Fibroblast of peridontal ligament (primary cell): ENCODE measurements at regions not wholly inside any gene's neighbourhood (a gene's known extent, or its start where the extent isn't known, plus 50 kb on each side); places are given as distances from the start of the nearest gene placed in this dataset.
"Not testable (repeated sequence)": the region's sequence is repeated elsewhere in the genome, so short reads cannot be mapped to it uniquely, and the experiment has no call there.

ENCODE experiments used
- DNase-seq: peaks from one replicate; pipeline ENCODE4 v3.0.0-alpha.2; 2010; ENCODE audit errors: extremely low read depth

GRCh38 chrX:40788698-40789097 lies 53.4 kb upstream of the MED14 start:
- DNase-seq: not testable (repeated sequence)

DNA sequence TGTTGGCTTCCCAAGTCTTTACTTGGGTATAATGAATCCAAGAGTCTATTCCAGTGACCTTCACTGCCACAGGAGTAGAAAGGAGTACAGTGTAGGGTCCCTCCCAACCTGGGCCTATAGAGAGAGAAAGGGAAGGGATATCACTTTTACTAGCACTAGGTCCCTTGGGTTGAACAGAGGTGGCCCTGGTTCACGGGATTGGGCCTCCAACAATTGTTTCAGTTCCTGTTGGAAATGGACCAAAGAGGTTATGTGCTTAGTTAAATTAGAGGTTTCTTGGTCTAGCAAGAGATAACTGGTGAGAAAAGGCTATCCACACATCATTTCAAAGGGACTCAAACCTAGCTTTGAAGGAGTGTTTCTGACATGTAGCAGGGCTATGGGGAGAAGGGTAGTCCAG lies 57.1 kb upstream of the MED14 start:
- no peak for DNase-seq

DNA sequence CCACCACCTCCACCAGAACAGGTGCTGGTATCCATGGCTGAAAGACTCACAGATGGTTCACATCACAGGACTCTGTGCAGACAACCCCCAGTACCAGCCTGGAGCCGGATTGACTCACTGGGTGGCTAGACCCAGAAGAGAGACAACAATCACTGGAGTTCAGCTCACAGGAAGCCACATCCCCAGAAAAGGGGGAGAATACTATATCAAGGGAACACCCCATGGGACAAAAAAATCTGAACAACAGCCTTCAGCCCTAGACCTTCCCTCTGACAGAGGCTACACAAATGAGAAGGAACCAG lies 59.4 kb upstream of the MED14 start:
- DNase-seq: not testable (repeated sequence)

- DNase-seq: not testable (repeated sequence)
Measured at GRCh38 chrX:40799745-40800144, 64.4 kb upstream of the MED14 start.

DNA sequence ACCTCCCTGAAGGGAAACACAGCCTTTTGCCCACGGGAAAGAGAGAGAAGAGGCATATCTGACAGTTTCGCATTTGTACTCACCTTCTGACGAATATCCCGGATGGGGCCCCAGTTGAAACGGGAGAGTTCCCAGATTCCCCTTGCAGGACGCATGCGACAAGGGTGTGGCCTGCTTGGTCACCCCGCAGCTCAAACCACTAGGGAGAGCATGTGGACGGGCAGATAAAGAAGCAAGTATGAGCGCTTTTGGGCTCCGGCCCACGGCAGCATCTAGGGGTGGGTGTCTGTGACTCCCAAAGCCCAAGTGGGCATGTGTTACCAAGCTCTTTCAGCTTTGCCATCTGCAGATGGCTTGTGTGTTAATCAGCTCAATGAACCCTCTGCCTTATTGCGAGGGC lies 70.1 kb upstream of the MED14 start:
- DNase-seq: no peak

DNA sequence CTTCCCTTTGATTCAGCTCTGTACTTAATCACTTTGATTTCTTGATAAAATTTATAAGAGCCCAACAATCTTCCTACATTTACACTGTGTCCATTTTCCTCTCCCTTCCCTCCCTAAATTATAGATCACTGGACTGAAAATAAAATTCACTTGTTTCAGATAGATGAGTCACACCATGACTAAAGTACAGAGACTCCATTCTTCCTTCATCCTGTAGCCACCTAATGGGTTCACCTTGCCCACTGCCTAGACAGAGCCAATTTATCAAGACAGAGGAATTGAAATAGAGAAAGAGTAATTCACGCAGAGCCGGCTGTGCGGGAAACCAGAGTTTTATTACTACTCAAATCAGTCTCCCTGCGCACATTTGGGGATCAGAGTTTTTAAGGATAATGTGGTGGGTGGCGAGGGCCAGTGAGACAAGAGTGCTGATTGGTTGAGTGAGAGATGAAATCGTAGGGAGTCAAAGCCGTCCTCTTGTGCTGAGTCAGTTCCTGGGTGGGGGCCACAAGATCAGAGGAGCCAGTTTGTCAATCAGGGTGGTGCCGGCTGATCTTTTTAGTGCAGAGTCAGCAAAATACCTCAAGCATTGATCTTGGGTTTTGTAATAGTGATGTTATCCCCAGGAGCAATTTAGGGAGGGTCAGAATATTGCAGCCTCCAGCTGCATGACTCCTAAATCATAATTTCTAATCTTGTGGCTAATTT lies 71.3 kb upstream of the MED14 start:
- DNase-seq: peak; percentile 37

DNA sequence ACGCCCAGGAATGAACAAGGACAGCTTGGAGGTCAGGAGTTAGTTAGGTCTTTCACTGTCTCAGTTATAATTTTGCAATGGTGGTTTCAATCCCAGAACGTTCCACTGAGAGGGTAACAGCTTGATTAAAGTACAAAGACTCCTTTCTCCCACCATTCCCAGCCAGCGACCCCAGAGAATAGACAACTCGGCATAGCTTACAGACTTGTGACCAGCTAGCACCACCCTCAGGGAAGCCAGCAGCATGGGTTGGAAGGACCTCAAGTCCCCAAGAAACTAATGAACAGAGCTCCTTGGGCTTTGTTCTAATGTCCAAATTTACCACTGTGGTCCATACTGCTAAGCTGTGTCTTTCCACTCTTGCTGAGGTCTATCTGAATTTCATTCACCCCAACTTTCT lies 72.0 kb upstream of the MED14 start:
- DNase-seq: no peak

GRCh38 chrX:40808203-40808602 lies 72.9 kb upstream of the MED14 start:
- DNase-seq: no peak

DNA sequence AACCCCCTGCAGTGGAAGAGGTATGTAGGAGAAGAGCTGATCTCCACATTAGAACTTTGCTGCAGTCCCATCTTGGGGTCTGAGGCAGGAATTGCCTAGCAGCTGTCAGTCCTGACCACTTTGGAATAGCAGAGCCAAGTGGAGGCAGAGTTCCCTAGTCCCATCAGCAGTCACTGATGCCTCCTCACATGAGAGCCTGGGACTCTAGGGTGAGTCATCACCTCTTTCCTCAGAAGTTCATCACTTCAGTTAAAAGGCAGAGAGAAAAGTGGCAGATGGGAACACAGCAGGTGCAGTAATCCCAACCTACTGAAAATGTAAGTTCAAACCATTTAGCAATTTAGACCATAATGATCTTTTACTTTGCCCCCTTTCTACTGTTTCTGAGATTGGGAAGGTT lies 73.9 kb upstream of the MED14 start:
- DNase-seq: no peak

- not testable (repeated sequence) for DNase-seq
Measured at GRCh38 chrX:40815045-40815444, 79.7 kb upstream of the MED14 start.

DNA sequence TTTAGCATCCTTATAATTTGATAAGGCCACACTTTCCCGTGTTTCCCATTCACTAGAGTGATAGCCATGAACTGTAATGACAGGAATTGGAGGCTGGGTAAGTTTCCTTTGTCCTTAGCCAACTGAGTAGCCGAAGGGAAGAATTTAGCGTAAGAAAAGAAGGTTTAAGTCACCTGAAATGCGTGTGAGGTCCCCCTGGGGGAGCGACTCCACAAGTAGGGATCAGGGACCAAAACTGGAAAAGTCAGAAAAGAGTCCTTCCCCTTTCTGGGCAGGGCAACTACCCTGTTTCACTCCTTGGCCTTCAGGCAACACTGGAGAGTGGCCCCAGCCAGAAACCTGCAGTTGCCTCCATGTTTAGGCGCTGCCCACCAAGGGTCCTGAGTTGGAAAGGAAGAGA lies 81.6 kb upstream of the MED14 start:
- no peak for DNase-seq

DNA sequence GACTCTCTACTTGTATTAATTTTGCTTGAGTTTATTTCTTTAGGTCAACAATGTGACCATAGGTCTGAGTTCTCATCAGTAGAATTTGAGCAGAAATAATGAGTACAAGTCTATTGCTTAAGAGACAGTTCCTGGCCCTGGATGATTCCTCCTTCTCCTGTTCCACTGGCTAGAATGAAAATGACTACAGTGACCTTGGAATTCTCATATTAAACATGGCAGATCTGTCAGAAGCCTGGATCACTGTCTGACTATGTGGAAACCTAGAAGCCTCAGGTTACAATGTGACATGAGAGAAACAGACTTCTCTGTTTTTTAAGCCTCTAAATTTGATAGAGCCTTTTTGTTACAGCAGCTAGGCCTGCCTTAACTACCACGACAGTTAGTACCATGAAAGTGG lies 82.9 kb upstream of the MED14 start:
- DNase-seq: no peak

DNA sequence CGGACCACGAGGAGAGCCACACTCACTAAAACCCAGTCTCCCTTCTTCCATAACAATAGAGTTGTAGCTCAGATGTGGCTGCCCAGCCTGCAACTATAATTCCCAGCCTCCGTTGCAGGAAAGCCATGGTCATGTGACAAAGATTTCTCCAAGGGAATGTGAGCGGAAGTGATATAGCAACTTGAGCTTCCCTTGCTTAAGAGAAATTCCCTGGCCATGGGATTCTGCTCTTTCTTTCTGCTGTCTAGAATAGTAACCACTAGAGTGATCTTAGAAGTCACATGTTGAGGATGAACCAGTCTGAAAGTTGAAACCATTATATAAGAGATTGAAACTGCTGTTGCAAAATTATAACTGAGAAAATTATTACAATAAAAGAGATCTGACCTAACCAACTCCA lies 86.4 kb upstream of the MED14 start:
- DNase-seq: no peak

- DNase-seq: no peak
Measured at GRCh38 chrX:40827331-40827730, 92.0 kb upstream of the MED14 start.

DNA sequence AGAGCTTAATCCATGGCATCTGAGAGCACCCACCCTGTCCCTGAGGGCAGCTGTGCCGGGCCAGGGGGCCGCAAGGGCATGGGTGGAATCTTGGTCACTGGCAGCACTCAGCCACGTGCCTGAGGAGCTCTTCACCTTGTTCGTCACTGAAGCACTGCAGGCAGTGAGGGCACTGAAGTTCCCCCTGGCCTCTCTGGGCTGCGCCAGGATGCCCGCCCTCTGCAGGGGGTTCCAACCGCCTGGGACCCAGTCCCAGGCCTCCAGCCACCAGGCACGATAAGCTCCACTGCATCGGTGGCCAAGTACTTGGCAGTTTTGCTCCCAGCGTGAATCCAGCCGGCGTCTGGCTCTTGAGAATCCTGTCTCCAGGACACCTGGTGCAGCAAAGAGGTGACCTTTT lies 96.4 kb upstream of the MED14 start:
- no peak for DNase-seq

GRCh38 chrX:40832723-40833122 lies 97.4 kb upstream of the MED14 start:
- DNase-seq: no peak

DNA sequence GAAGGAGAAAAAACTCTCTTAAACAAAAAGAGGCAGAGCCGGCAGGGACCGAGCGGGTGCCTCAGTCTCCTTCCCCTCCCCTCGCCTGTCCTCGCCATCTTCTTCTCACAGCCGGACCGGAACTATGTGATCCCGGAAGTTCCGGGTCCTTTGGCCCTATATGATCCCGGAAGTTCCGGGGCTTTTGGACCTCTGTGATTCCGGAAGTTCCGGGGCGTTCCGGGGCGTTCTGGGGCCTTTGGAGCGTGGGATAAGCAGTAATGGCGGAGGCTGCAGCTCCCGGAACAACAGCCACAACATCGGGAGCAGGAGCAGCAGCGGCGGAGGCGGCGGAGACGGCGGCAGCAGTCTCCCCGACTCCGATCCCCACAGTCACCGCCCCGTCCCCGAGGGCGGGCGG lies 98.9 kb upstream of the MED14 start:
- no peak for DNase-seq

DNA sequence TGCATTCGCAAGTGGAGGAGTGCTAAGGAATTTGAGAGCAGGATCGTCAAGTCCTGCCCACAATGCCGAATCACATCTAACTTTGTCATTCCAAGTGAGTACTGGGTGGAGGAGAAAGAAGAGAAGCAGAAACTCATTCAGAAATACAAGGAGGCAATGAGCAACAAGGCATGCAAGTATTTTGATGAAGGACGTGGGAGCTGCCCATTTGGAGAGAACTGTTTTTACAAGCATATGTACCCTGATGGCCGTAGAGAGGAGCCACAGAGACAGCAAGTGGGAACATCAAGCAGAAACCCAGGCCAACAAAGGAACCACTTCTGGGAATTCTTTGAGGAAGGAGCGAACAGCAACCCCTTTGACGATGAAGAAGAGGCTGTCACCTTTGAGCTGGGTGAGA lies 100.2 kb upstream of the MED14 start:
- DNase-seq: no peak

DNA sequence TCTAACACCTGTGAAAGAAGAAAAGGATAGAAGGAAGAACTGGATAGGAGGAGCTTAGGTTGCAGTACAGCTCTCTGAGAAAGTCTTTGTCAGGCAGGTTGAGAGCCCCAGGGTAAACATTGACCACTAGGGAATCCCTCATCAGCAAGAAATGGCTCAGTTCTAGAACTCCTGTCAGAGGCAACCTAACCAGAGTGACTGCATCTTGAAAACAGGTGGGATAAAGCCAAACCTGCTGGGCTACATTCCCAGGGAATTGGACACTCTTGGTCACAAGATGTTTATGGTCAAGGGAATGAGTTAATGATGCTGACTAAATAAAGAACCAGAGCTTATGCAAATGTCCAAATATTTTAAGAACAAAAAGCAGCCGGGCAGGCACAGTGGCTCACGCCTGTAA lies 108.3 kb upstream of the MED14 start:
- no peak for DNase-seq

GRCh38 chrX:40844471-40844870 lies 109.1 kb upstream of the MED14 start:
- DNase-seq: no peak

DNA sequence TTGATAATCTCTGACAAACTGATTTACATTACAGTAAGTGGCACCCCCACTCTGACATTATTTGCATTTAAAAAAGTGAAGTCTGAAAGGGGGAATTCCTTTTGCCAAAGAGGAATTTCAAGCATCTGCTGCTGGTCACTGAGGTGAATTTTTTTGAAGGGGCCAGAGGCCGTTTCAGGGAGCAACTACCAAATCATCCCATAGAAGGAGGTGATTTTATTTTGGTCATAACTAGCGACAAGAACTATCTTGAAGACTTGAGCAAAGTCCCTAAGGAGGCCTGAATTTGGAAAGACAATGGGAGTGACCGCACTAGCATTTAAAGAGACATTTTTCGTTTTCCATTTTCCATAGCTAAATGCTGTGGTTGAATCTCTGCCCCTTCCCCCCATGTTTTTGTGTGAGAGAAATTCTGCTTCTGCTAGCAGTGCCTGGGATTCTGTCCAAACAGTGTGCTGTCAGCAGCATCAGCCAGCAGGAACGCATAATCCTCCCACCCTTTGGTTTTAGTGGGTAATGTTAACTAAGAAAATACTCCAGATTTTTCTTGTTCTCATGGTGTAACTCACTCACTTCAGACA lies 110.1 kb upstream of the MED14 start:
- peak; percentile 94 for DNase-seq

GRCh38 chrX:40849906-40850823 lies 114.8 kb upstream of the MED14 start:
- peak; percentile 41 for DNase-seq

DNA sequence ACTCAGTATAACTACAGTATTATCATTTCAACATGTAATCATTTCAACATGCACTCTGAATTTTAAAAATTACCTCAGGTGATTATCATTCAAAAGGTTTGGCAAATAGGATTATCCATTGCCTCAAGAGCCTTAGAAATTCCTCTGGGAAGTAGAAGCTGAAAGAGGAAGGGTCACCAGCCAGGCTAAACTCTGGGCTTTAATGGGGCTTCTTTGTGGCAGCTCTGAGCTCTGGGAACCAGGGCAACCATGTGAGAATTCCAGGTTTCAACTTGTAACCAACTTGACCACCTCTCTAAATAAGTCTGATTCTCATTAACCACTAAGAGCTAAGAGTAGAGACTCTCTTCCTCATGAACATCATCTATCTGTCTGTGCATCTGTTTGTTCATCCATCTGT lies 117.2 kb upstream of the MED14 start:
- no peak for DNase-seq
